Spleen (tissue), 7 donors: ENCODE measurements at regions not wholly inside any gene's neighbourhood (a gene's known extent, or its start where the extent isn't known, plus 50 kb on each side); places are given as distances from the start of the nearest gene placed in this dataset.

Experiments
- CTCF ChIP-seq, 11 experiments: fragments of 200-600 bp in 7 of 11; fragments of 450-650 bp in 4 of 11; sonication (generic) in 4 of 11; IDR thresholded peaks in 8 of 11; conservative IDR thresholded peaks in 3 of 11; 1 replicate in 7 of 11; 2 replicates in 4 of 11; pipeline versions ENCODE4 v1.4.0 to v1.8.0; 2016 to 2021; ENCODE audit warnings: antibody characterized with exemption in 11 of 11, inconsistent platforms in 4 of 11, mild to moderate bottlenecking in 1 of 11
- POLR2A ChIP-seq, 3 donors: fragments of 450-650 bp; IDR thresholded peaks; one replicate each; pipeline ENCODE4 v1.5.1; 2017; ENCODE audit warnings: antibody characterized with exemption in 3 of 3, mild to moderate bottlenecking in 1 of 3
- POLR2AphosphoS5 ChIP-seq, 3 donors: sonication (generic); formaldehyde crosslinking; IDR thresholded peaks; one replicate each; pipeline ENCODE4 v1.5.1; 2017; ENCODE audit warnings: antibody characterized with exemption in 3 of 3
- donor health status: DM: no; HTN: no; CAD: no; lungs with moderate emphysema.
- donor health status: DM: no; HTN: no; CAD: no.
- donor health status: DM: no; HTN: no; CAD: no.

- no peak for TF ChIP-seq POLR2AphosphoS5 (IDR thresholded peaks at IDR 0.05)
- TF ChIP-seq CTCF (IDR thresholded peaks at IDR 0.05 in 8 of 11, conservative IDR thresholded peaks at IDR 0.05 in 3 of 11) = no peak
- TF ChIP-seq POLR2A (IDR thresholded peaks at IDR 0.05) = no peak
These were observed 302.7 kb upstream of the IRX3 start for GRCh38 chr16:54589326-54589725.
